ENCODE measurements at regions not wholly inside any gene's neighbourhood (a gene's known extent, or its start where the extent isn't known, plus 50 kb on each side); places are given as distances from the start of the nearest gene placed in this dataset.

GRCh38 chrX:39956803-39957394 is 140.9 kb downstream of the BCOR start:
- Histone ChIP-seq H3K4me3 (no peak overlapping the region), H3K27ac (no peak overlapping the region), H3K36me3 (no peaks in the 10 kb centered on the region), H3K27me3 (replicated peaks; ENCODE audit: insufficient read depth) (no peaks in the 10 kb centered on the region), H3K9me3 (no peaks in the 10 kb centered on the region), H3K4me1 (ENCODE audit: control insufficient read depth in 1 of 2, low read depth in 2 of 2) (no peaks in the 10 kb centered on the region)
- no peak for DNase-seq (ENCODE audit: low spot score)
- ATAC-seq (ENCODE audit: insufficient number of reproducible peaks, low FRiP score, low read depth) = no peak
- TF ChIP-seq CTCF (IDR thresholded peaks at IDR 0.05) = no peak

GRCh38 chrX:39957816-39958566 is 139.8 kb downstream of the BCOR start:
- DNase-seq (ENCODE audit: low spot score) (no peak), ATAC-seq (ENCODE audit: insufficient number of reproducible peaks, low FRiP score, low read depth) (peak; percentile 50)
- H3K27ac ChIP-seq = no peak overlapping the region
- no peaks in the 10 kb centered on the region for H3K36me3 ChIP-seq
- no peak for TF ChIP-seq CTCF (IDR thresholded peaks at IDR 0.05)
- no peaks in the 10 kb centered on the region for H3K4me1 ChIP-seq (ENCODE audit: control insufficient read depth in 1 of 2, low read depth in 2 of 2)
- no peaks in the 10 kb centered on the region for H3K9me3 ChIP-seq
- H3K4me3 ChIP-seq = no peak overlapping the region
- H3K27me3 ChIP-seq (replicated peaks; ENCODE audit: insufficient read depth) = no peaks in the 10 kb centered on the region

GRCh38 chrX:39958850-39959249 is 138.9 kb downstream of the BCOR start:
- H3K36me3 ChIP-seq = no peaks in the 10 kb centered on the region
- no peak for TF ChIP-seq CTCF (IDR thresholded peaks at IDR 0.05)
- no peak overlapping the region for H3K4me3 ChIP-seq
- no peaks in the 10 kb centered on the region for H3K27me3 ChIP-seq (replicated peaks; ENCODE audit: insufficient read depth)
- ATAC-seq (ENCODE audit: insufficient number of reproducible peaks, low FRiP score, low read depth) (no peak), DNase-seq (ENCODE audit: low spot score) (no peak)
- no peak overlapping the region for H3K27ac ChIP-seq
- no peaks in the 10 kb centered on the region for H3K9me3 ChIP-seq
- H3K4me1 ChIP-seq (ENCODE audit: control insufficient read depth in 1 of 2, low read depth in 2 of 2) = no peaks in the 10 kb centered on the region

- no peak for DNase-seq (ENCODE audit: low spot score)
- no peaks in the 10 kb centered on the region for H3K27me3 ChIP-seq (replicated peaks; ENCODE audit: insufficient read depth)
- TF ChIP-seq CTCF (IDR thresholded peaks at IDR 0.05) = no peak
These were observed 137.5 kb downstream of the BCOR start for GRCh38 chrX:39960219-39960618.

GRCh38 chrX:39961441-39961840 is 136.3 kb downstream of the BCOR start:
- Histone ChIP-seq H3K27ac (no peak overlapping the region), H3K27me3 (replicated peaks; ENCODE audit: insufficient read depth) (no peaks in the 10 kb centered on the region), H3K4me1 (ENCODE audit: control insufficient read depth in 1 of 2, low read depth in 2 of 2) (no peaks in the 10 kb centered on the region), H3K36me3 (no peaks in the 10 kb centered on the region), H3K4me3 (no peak overlapping the region), H3K9me3 (no peaks in the 10 kb centered on the region)
- no peak for TF ChIP-seq CTCF (IDR thresholded peaks at IDR 0.05)
- DNase-seq (ENCODE audit: low spot score) (no peak), ATAC-seq (ENCODE audit: insufficient number of reproducible peaks, low FRiP score, low read depth) (no peak)

More at GRCh38 chrX:39960219-39960618, 137.5 kb downstream of the BCOR start:
- Histone ChIP-seq H3K4me3 (no peak overlapping the region), H3K36me3 (no peaks in the 10 kb centered on the region), H3K9me3 (no peaks in the 10 kb centered on the region), H3K4me1 (ENCODE audit: control insufficient read depth in 1 of 2, low read depth in 2 of 2) (no peaks in the 10 kb centered on the region), H3K27ac (no peak overlapping the region)
- ATAC-seq (ENCODE audit: insufficient number of reproducible peaks, low FRiP score, low read depth) = no peak
